Activated CD4-positive, alpha-beta memory T cell treated with anti-CD3 and anti-CD28 coated beads, Interleukin-2, amount 10 ng/mL, durations not matched to agents 7 days and 5 days (primary cell): ENCODE measurements at regions not wholly inside any gene's neighbourhood (a gene's known extent, or its start where the extent isn't known, plus 50 kb on each side); places are given as distances from the start of the nearest gene placed in this dataset.
A peak's percentile ranks its signal among the peaks of the same experiment; 100 is the strongest.
"Not testable (repeated sequence)": the region's sequence is repeated elsewhere in the genome, so short reads cannot be mapped to it uniquely, and the experiment has no call there.

ENCODE experiments used
- CTCF ChIA-PET: fragments of 350-600 bp; sonication (Branson Sonifier 250); formaldehyde crosslinking; loops from one replicate; lab custom pipeline; 2021; ENCODE audit warnings: antibody characterized with exemption, inconsistent platforms; lab: Charles Lee
- POLR2A ChIA-PET: fragments of 350-600 bp; sonication (Branson Sonifier 250); formaldehyde crosslinking; loops from one replicate; lab custom pipeline; 2021; ENCODE audit warnings: antibody characterized with exemption; lab: Charles Lee
- DNase-seq: peaks from one replicate; pipeline ENCODE4 v3.0.0-alpha.2; 2020
- H3K27ac Mint-ChIP-seq: one replicate; pipeline ENCODE4 v1.8.0; 2021; ENCODE audit warnings: mild to moderate bottlenecking, mixed read lengths
- H3K27me3 Mint-ChIP-seq: one replicate; pipeline ENCODE4 v1.8.0; 2021; ENCODE audit warnings: mixed read lengths
- H3K36me3 Mint-ChIP-seq: one replicate; pipeline ENCODE4 v1.8.0; 2021; ENCODE audit warnings: low read depth, mixed read lengths
- H3K4me1 Mint-ChIP-seq: one replicate; pipeline ENCODE4 v1.8.0; 2021; ENCODE audit warnings: mixed read lengths
- H3K4me3 Mint-ChIP-seq: one replicate; pipeline ENCODE4 v1.8.0; 2021; ENCODE audit warnings: mild to moderate bottlenecking, mixed read lengths
- H3K9me3 Mint-ChIP-seq: one replicate; pipeline ENCODE4 v1.8.0; 2021; ENCODE audit warnings: mixed read lengths

- H3K4me1 Mint-ChIP-seq: peaks cover 8% of the 10 kb centered on the region
- POLR2A ChIA-PET: no interaction called here
- H3K27me3 Mint-ChIP-seq: peaks cover 38% of the 10 kb centered on the region
- H3K36me3 Mint-ChIP-seq: no peaks in the 10 kb centered on the region
- no peak overlapping the region for H3K4me3 Mint-ChIP-seq
- no peaks in the 10 kb centered on the region for H3K9me3 Mint-ChIP-seq
- CTCF ChIA-PET: no interaction called here
- DNase-seq: no peak
- no peak overlapping the region for H3K27ac Mint-ChIP-seq
Observed at GRCh38 chr15:39407116-39407515, 173.8 kb upstream of the THBS1 start.

- ChIA-PET CTCF (no interaction called here), POLR2A (no interaction called here)
- Mint-ChIP-seq H3K36me3 (no peaks in the 10 kb centered on the region), H3K27me3 (peaks cover 58% of the 10 kb centered on the region), H3K4me3 (no peak overlapping the region), H3K27ac (no peak overlapping the region), H3K9me3 (no peaks in the 10 kb centered on the region), H3K4me1 (peaks cover 11% of the 10 kb centered on the region)
- no peak for DNase-seq
Observed at GRCh38 chr15:39409876-39410530, 170.9 kb upstream of the THBS1 start.

- CTCF ChIA-PET: interaction anchor here (1.6 kb wide), 1 partner anchor 18 kb away, joined by 5 read pairs; no protein-coding TSS in a partner anchor
- DNase-seq: no peak
- POLR2A ChIA-PET: no interaction called here
- H3K27me3 Mint-ChIP-seq: peaks cover 59% of the 10 kb centered on the region
- H3K4me3 Mint-ChIP-seq: no peak overlapping the region
- H3K9me3 Mint-ChIP-seq: peaks cover 2% of the 10 kb centered on the region
- H3K36me3 Mint-ChIP-seq: no peaks in the 10 kb centered on the region
- no peak overlapping the region for H3K27ac Mint-ChIP-seq
- H3K4me1 Mint-ChIP-seq: peaks cover 11% of the 10 kb centered on the region
Observed at GRCh38 chr15:39411102-39411989, 169.5 kb upstream of the THBS1 start.

GRCh38 chr15:39413558-39413957, 167.3 kb upstream of the THBS1 start:
- POLR2A ChIA-PET: no interaction called here
- CTCF ChIA-PET: no interaction called here
- Mint-ChIP-seq H3K27ac (no peak overlapping the region), H3K9me3 (peaks cover 6% of the 10 kb centered on the region), H3K36me3 (no peaks in the 10 kb centered on the region), H3K4me3 (no peak overlapping the region), H3K4me1 (peaks cover 11% of the 10 kb centered on the region), H3K27me3 (peaks cover 56% of the 10 kb centered on the region)
- DNase-seq: no peak

- no peak overlapping the region for H3K27ac Mint-ChIP-seq
- CTCF ChIA-PET: no interaction called here
- no peak overlapping the region for H3K4me3 Mint-ChIP-seq
- peaks cover 56% of the 10 kb centered on the region for H3K27me3 Mint-ChIP-seq
- H3K9me3 Mint-ChIP-seq: peaks cover 6% of the 10 kb centered on the region
- no peak for DNase-seq
- H3K4me1 Mint-ChIP-seq: peaks cover 11% of the 10 kb centered on the region
- no peaks in the 10 kb centered on the region for H3K36me3 Mint-ChIP-seq
- POLR2A ChIA-PET: no interaction called here
Observed at GRCh38 chr15:39414201-39414600, 166.7 kb upstream of the THBS1 start.

GRCh38 chr15:39415634-39416033, 165.2 kb upstream of the THBS1 start:
- peaks cover 6% of the 10 kb centered on the region for H3K9me3 Mint-ChIP-seq
- no peak for DNase-seq
- H3K36me3 Mint-ChIP-seq: no peaks in the 10 kb centered on the region
- H3K4me1 Mint-ChIP-seq: peaks cover 11% of the 10 kb centered on the region
- no peak overlapping the region for H3K4me3 Mint-ChIP-seq
- POLR2A ChIA-PET: no interaction called here
- no peak overlapping the region for H3K27ac Mint-ChIP-seq
- peaks cover 61% of the 10 kb centered on the region for H3K27me3 Mint-ChIP-seq
- CTCF ChIA-PET: no interaction called here

- POLR2A ChIA-PET: no interaction called here
- no peak overlapping the region for H3K27ac Mint-ChIP-seq
- DNase-seq: no peak
- no peak overlapping the region for H3K4me3 Mint-ChIP-seq
- peaks cover 55% of the 10 kb centered on the region for H3K27me3 Mint-ChIP-seq
- peaks cover 6% of the 10 kb centered on the region for H3K9me3 Mint-ChIP-seq
- CTCF ChIA-PET: no interaction called here
- peaks cover 11% of the 10 kb centered on the region for H3K4me1 Mint-ChIP-seq
- no peaks in the 10 kb centered on the region for H3K36me3 Mint-ChIP-seq
Observed at GRCh38 chr15:39416258-39416657, 164.6 kb upstream of the THBS1 start.

- H3K4me1 Mint-ChIP-seq: no peaks in the 10 kb centered on the region
- no peak overlapping the region for H3K27ac Mint-ChIP-seq
- H3K27me3 Mint-ChIP-seq: peaks cover 45% of the 10 kb centered on the region
- POLR2A ChIA-PET: no interaction called here
- DNase-seq: no peak
- peaks cover 6% of the 10 kb centered on the region for H3K9me3 Mint-ChIP-seq
- no peaks in the 10 kb centered on the region for H3K36me3 Mint-ChIP-seq
- no peak overlapping the region for H3K4me3 Mint-ChIP-seq
- CTCF ChIA-PET: no interaction called here
Observed at GRCh38 chr15:39417366-39418134, 163.3 kb upstream of the THBS1 start.

GRCh38 chr15:39419651-39420050, 161.2 kb upstream of the THBS1 start:
- H3K36me3 Mint-ChIP-seq: no peaks in the 10 kb centered on the region
- H3K27me3 Mint-ChIP-seq: peaks cover 26% of the 10 kb centered on the region
- POLR2A ChIA-PET: no interaction called here
- H3K4me3 Mint-ChIP-seq: no peak overlapping the region
- DNase-seq: no peak
- no peaks in the 10 kb centered on the region for H3K4me1 Mint-ChIP-seq
- H3K27ac Mint-ChIP-seq: no peak overlapping the region
- CTCF ChIA-PET: no interaction called here
- H3K9me3 Mint-ChIP-seq: peaks cover 6% of the 10 kb centered on the region

GRCh38 chr15:39420123-39420852, 160.6 kb upstream of the THBS1 start:
- H3K36me3 Mint-ChIP-seq, POLR2A ChIA-PET, H3K4me3 Mint-ChIP-seq, H3K27ac Mint-ChIP-seq, DNase-seq, H3K9me3 Mint-ChIP-seq, H3K4me1 Mint-ChIP-seq, CTCF ChIA-PET: not testable (repeated sequence)
- H3K27me3 Mint-ChIP-seq: peaks cover 22% of the 10 kb centered on the region

- CTCF ChIA-PET, H3K4me1 Mint-ChIP-seq, H3K27ac Mint-ChIP-seq: not testable (repeated sequence)
Observed at GRCh38 chr15:39420853-39421192, 160.1 kb upstream of the THBS1 start.

GRCh38 chr15:39426552-39427532, 154.0 kb upstream of the THBS1 start:
- CTCF ChIA-PET: interaction anchor here (0.6 kb wide), 1 partner anchor 268 kb away, joined by 4 read pairs; no protein-coding TSS in a partner anchor
- peak overlapping the region; percentile 58 for H3K27ac Mint-ChIP-seq

More at GRCh38 chr15:39420853-39421192, 160.1 kb upstream of the THBS1 start:
- DNase-seq, H3K9me3 Mint-ChIP-seq, POLR2A ChIA-PET, H3K36me3 Mint-ChIP-seq, H3K4me3 Mint-ChIP-seq: not testable (repeated sequence)
- peaks cover 23% of the 10 kb centered on the region for H3K27me3 Mint-ChIP-seq

More at GRCh38 chr15:39426552-39427532, 154.0 kb upstream of the THBS1 start:
- H3K4me3 Mint-ChIP-seq: peak overlapping the region; percentile 16
- POLR2A ChIA-PET: interaction anchor here (1.1 to 1.4 kb wide), 2 partner anchors 50 to 199 kb away, joined by 3 read pairs; no protein-coding TSS in a partner anchor
- DNase-seq: peak; percentile 82
- peaks cover 29% of the 10 kb centered on the region for H3K4me1 Mint-ChIP-seq
- peaks cover 39% of the 10 kb centered on the region for H3K27me3 Mint-ChIP-seq
- H3K9me3 Mint-ChIP-seq: no peaks in the 10 kb centered on the region
- no peaks in the 10 kb centered on the region for H3K36me3 Mint-ChIP-seq
